ENCODE measurements at regions not wholly inside any gene's neighbourhood (a gene's known extent, or its start where the extent isn't known, plus 50 kb on each side); places are given as distances from the start of the nearest gene placed in this dataset.

DNA sequence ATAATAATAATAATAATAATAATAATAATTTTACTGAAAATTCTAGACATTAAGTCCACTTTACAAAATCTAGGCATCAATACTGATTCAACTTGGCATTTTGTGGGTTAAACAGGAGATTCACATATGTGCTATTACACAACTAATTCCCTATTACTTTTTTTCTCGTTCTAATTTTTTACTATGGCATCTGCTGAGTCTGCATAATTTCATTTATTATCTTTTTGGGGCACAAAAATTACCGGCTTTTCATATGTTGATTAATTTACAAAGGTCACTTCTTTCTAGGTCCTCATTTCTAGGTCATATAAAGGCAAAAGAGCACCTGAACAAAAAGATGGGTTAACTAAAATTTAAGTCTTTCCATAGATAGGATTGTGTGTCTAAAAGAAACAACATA, 1357.8 kb upstream of the ADGRB3 start:
- TF ChIP-seq POLR2A (IDR thresholded peaks at IDR 0.05; ENCODE audit: low read depth, low read length) = no peak
- no peak for TF ChIP-seq POU2F2 (IDR thresholded peaks at IDR 0.05; ENCODE audit: low read depth, low read length)
- no peak for TF ChIP-seq POLR2AphosphoS5 (IDR thresholded peaks at IDR 0.05; ENCODE audit: low read depth, low read length)
- no peak for TF ChIP-seq SPI1 (IDR thresholded peaks at IDR 0.05; ENCODE audit: low read depth, low read length)
- no peak for TF ChIP-seq TAF1 (IDR thresholded peaks at IDR 0.05; ENCODE audit: low read depth, low read length)

All from GM12891 (cell line).